ENCODE measurements at regions not wholly inside any gene's neighbourhood (a gene's known extent, or its start where the extent isn't known, plus 50 kb on each side); places are given as distances from the start of the nearest gene placed in this dataset.

DNA sequence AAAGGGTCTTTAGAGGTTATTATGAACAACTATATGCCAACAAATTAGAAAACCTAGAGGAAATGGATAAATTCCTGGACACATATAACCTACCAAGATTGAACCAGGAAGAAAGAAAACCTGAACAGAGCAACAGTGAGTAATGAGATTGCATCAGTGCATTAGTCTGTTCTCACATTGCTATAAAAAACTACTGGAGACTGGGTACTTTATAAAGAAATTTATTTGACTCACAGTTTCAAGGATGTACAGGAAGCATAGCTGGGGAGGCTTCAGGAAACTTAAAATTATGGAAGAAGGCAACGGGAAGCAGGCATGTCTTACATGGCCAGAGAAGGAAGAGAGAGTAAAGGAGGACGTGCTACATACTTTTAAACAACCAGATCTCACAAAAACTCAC, 70.8 kb upstream of the GNAZ start:
- no peak for DNase-seq (ENCODE audit: low read depth)

DNA sequence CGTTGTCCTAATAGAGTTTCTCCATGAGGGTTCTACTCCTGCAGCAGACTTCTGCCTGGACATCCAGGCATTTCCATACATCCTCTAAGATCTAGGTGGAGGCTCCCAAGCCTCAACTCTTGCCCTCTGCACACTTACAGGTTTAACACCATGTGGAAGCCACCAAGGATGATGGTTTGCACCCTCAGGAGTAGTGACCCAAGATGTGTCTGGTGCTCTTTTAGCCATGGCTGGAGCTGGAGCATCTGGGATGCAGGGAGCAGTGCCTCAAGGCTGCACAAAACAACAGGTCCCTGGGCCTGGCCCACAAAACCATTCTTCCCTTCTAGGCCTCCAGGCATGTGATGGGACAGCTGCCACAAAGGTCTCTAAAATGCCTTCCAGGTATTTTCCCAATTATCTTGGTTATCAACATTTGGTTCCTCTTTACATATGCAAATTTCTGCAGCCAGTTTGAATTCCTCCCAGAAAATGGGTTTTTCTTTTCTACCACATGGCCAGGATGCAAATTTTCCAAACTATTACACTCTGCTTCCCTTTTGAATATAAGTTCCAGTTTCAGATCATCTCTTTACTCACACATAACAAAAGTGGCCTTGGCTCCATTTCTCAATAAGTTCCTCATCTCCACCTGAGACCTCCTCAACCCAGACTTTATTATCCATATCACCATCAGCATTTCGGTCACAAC, 69.5 kb upstream of the GNAZ start:
- no peak for DNase-seq (ENCODE audit: low read depth)

DNA sequence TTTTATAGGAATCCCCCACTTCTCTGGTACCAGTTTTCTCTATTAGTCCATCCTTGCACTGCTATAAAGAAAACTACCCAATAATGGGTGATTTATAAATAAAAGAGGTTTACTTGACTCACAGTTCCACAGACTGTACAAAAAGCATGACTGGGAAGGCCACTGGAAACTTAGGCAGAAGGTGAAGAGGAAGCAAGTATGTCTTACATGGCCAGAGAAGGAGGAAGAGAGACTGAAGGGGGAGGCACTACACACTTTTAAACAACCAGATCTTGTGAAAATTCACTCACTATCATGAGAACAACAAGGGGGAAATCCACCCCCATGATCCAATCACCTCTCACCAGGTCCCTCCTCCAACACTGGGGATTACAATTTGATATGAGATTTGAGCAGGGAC, 68.9 kb upstream of the GNAZ start:
- DNase-seq (ENCODE audit: low read depth), result no peak

DNA sequence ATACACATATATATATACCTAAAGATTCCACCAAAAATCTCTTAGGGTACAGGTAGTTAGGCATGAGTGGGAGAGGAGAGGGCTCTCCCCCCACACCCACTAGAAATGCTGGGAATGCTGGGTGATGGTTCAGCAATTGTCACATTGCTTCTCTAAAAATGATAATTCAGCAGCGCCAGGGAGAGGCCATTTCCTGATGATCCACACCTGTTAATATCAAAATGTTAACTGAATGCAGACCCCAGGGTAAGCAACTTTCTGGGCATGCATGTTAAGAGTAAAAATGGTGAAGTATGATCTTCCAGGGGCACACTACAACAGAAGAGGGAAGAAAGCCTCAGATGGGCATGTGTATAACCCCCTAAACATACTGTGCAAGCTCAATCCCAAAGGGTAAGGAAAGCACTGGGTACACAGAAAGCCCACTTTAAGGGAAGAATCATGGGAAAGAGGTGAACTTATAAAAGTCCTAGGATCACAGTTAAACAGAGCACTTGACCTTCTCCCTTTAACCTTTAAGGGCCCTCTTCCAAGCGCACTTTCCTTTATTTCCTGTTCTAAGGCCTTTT, 67.6 kb upstream of the GNAZ start:
- DNase-seq (ENCODE audit: low read depth), result no peak

DNA sequence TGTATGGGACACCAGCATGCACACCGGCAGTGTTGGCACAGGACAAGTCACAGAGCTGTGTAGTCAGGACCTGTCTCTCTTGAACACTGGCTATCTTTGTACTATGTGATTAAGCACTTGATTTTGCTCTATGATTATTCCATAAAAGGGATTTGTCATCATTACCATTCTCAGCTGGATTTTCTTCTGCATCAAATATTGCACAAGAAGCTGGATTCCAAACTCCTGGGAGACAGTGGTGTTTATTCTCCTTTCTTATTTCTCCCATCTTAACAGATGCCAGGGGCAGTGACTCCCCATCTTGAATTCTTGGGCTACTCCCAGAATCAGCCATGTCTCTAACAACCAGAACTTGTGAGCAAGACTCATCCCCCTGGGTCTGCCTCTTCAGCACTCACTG, 62.5 kb upstream of the GNAZ start:
- no peak for DNase-seq (ENCODE audit: low read depth)

DNA sequence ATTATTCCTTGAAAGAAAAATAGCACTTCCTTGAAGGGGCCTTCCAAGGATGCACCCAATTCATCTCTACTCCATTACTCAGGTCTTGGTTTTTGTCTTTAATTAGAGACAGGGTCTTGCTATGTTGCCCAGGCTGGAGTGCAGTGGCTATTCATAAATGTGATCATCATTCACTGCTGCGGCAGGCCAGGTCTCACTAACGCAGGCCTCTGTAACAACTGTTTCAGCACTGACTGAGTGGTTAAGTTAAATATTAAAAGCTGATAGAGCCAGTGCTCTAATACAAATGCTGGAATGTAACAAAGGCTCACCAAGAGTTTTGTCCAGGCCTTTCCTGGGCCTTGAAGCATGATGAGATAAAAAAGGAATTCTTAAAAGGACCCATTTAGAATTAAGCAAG, 61.4 kb upstream of the GNAZ start:
- DNase-seq (ENCODE audit: low read depth), result no peak

All from stimulated activated CD8-positive, alpha-beta memory T cell treated with anti-CD3 and anti-CD28 coated beads, Interleukin-7, amount 100 ng/mL, for 24 hours (primary cell).